BJ (cell line): ENCODE measurements at regions not wholly inside any gene's neighbourhood (a gene's known extent, or its start where the extent isn't known, plus 50 kb on each side); places are given as distances from the start of the nearest gene placed in this dataset.

Experiments
- CTCF ChIA-PET: fragments of 350-600 bp; formaldehyde crosslinking; extraction: SDS; loops from one replicate; lab custom pipeline; 2021; ENCODE audit warnings: antibody characterized with exemption, inconsistent platforms; lab: Yijun Ruan, JAX
- POLR2A ChIA-PET: fragments of 300-600 bp; sonication (Branson Sonifier 250); formaldehyde crosslinking; extraction: SDS; loops from one replicate; lab custom pipeline; 2021; ENCODE audit warnings: antibody characterized with exemption; lab: Charles Lee
- DNase-seq: peaks from one replicate; pipeline ENCODE4 v3.0.0-alpha.2; 2011; ENCODE audit warnings: low read depth
- H3K27me3 ChIP-seq: 2 replicates; pipeline ENCODE4 v1.6.0; 2011; ENCODE audit warnings: low read length; ENCODE audit not compliant: control insufficient read depth, insufficient read depth
- H3K36me3 ChIP-seq: 2 replicates; pipeline ENCODE4 v1.5.1; 2011; ENCODE audit warnings: low read length; ENCODE audit not compliant: control insufficient read depth, insufficient read depth
- H3K4me3 ChIP-seq: 2 replicates; pipeline ENCODE4 v1.5.1; 2011; ENCODE audit warnings: low read depth, mild to moderate bottlenecking, control low read depth, low read length
- TF ChIP-seq, protein P1 (sequence below): IDR thresholded peaks from 2 replicates; pipeline ENCODE4 v1.5.1; 2011; ENCODE audit warnings: low read depth, mild to moderate bottlenecking, control low read depth, inconsistent platforms, low read length, moderate library complexity; ENCODE audit not compliant: insufficient read depth

DNA sequence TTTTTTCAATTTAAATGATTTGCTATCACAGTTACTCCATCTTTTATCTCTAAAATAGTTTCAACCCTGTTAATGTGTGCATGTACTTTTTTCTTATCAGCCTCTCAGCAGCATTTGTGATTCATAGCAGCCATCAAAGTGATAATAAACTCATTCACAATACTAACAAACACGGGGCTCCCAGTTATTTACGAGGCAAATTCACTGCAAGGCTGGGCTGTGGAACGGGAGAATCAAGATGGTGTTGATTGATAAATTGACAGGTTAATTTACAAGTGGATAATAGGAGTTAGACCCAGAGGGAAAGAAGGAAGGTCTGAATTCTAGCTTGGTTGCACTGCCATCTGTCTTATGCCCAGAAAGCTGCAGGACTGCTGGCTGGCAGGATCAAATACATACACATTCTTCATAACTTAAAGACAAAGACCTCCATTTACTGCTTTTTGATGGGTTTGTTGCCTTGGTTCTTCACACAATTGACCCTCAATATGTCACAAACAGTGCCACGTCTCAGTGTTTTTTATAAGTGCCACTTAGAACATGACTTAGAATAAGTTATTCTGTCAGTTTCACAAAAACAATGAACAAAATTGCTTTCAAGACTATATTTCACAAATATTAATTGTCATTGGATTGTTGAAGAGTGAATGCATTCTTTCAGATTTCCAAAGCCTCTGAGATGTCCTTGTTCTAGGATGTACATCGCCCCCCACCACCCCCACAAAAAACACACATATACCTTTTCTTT is 562.8 kb downstream of the NR2F2 start:
- no peak for DNase-seq
- ChIA-PET POLR2A (no interaction called here), CTCF (no interaction called here)
- Histone ChIP-seq H3K36me3 (no peaks in the 10 kb centered on the region), H3K27me3 (no peaks in the 10 kb centered on the region), H3K4me3 (no peak overlapping the region)
- TF ChIP-seq, protein P1, sequence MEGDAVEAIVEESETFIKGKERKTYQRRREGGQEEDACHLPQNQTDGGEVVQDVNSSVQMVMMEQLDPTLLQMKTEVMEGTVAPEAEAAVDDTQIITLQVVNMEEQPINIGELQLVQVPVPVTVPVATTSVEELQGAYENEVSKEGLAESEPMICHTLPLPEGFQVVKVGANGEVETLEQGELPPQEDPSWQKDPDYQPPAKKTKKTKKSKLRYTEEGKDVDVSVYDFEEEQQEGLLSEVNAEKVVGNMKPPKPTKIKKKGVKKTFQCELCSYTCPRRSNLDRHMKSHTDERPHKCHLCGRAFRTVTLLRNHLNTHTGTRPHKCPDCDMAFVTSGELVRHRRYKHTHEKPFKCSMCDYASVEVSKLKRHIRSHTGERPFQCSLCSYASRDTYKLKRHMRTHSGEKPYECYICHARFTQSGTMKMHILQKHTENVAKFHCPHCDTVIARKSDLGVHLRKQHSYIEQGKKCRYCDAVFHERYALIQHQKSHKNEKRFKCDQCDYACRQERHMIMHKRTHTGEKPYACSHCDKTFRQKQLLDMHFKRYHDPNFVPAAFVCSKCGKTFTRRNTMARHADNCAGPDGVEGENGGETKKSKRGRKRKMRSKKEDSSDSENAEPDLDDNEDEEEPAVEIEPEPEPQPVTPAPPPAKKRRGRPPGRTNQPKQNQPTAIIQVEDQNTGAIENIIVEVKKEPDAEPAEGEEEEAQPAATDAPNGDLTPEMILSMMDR: no peak

DNA sequence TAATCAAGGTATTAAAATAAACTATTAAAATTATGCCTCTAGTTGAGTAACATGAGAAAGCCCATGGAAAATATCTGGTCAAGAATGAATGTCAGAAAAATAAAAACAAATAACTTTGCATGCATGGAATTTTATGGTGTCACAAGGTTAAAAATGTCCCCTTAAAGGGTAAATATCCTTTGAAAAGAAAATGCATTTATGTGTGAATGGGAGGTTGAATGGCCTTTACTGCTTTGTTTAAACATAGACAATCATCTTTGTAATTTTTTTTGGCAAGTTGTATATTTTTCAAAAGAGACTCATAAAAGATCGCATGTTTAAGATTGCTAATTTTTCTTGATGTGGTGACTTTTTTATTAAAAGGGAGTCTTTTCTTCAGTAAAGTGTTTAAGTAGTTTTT is 564.2 kb downstream of the NR2F2 start:
- ChIA-PET CTCF (no interaction called here), POLR2A (no interaction called here)
- TF ChIP-seq, protein P1: no peak
- no peak for DNase-seq
- H3K4me3 ChIP-seq: no peak overlapping the region
- H3K27me3 ChIP-seq: no peaks in the 10 kb centered on the region
- no peaks in the 10 kb centered on the region for H3K36me3 ChIP-seq

DNA sequence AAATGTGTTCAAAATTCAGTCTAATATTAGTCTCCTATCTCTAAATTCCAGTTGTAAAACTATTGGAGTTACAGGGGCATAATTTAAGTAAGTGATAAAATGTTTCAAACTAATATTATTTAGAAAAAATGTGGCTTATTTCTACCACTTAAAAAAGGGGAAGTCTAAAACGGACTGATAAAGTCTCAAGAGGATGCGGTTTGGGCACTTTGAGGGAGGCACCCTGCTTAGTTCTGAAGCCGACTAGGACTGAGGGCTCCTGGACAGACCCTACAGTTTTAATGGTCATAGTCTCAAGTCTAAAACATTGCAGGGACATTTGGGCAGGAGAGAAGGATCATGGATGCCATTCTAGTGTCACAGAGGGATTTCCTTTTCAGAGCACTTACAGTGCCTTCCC is 566.3 kb downstream of the NR2F2 start:
- Histone ChIP-seq H3K4me3 (no peak overlapping the region), H3K27me3 (no peaks in the 10 kb centered on the region), H3K36me3 (no peaks in the 10 kb centered on the region)
- no peak for DNase-seq
- ChIA-PET POLR2A (no interaction called here), CTCF (no interaction called here)
- TF ChIP-seq, protein P1: no peak

DNA sequence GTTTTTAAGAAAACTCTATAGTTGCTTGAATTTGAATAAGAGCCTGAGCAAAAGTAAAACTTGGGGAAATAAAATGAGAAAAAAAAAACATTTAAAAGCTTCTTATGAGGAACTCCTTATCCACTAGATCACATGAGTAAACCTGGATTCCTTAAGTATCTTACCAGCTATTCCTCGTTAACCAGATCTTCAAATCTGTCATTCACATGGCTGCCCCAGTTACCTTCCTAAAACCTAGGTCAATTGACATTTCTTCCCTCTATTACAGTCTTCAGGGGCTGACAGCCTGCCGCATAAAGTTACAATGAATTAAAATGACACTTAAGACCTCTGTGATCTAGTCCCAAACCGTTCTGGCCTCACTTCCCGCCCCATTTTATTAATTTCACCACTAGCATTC is 583.6 kb downstream of the NR2F2 start:
- ChIA-PET CTCF (no interaction called here), POLR2A (no interaction called here)
- TF ChIP-seq, protein P1: no peak
- no peak for DNase-seq
- no peak overlapping the region for H3K4me3 ChIP-seq
- H3K36me3 ChIP-seq: no peaks in the 10 kb centered on the region
- H3K27me3 ChIP-seq: no peaks in the 10 kb centered on the region

DNA sequence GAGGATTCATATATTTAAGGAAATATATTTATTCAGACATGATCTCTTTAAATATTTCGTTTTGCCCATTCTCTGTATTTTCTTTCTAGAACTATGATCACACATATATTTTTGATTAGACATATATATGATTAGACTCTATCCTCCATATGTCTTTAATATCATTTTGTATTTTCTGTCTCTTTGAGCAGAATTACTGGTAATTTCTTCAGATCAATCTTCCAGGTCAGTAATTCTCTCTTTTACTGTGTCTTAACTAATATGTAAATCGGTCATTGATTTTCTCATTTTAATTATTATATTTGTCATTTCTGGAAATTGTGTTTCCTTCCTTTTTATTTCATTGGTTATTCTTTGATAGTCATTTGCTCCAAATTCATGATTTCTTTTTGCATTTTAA is 586.2 kb downstream of the NR2F2 start:
- POLR2A ChIA-PET: no interaction called here
- Histone ChIP-seq H3K27me3 (no peaks in the 10 kb centered on the region), H3K36me3 (no peaks in the 10 kb centered on the region), H3K4me3 (no peak overlapping the region)
- CTCF ChIA-PET: no interaction called here
- TF ChIP-seq, protein P1: no peak
- no peak for DNase-seq
